ENCODE measurements at regions not wholly inside any gene's neighbourhood (a gene's known extent, or its start where the extent isn't known, plus 50 kb on each side); places are given as distances from the start of the nearest gene placed in this dataset.

DNA sequence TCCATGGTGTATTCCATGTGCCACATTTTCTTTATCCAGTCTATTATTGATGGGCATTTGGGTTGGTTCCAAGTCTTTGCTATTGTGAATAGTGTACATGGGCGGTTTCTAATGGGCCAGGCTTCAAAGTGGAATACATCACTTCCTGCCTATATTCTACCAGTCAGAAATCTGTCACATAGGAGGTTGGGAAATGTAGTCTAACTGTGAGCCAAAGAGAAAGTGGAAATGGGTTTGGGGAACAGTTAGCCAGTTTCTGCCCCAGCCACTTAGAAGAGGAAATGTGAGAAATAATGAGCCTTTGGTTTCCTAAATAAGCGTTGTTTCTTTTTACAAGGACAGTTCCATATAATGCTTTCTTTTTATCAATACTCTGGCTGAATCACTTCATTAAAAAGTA, 85.1 kb upstream of the AP1S2 start:
- Histone ChIP-seq H3K18ac (ENCODE audit: insufficient read length, low read depth, low read length) (no peak overlapping the region), H2AFZ (ENCODE audit: low read length) (no peak overlapping the region), H2BK120ac (ENCODE audit: low read depth, low read length, poor library complexity, severe bottlenecking) (no peak overlapping the region), H3K79me1 (ENCODE audit: insufficient read depth, low read depth, low read length, poor library complexity, severe bottlenecking) (no peaks in the 10 kb centered on the region), H3K79me2 (ENCODE audit: insufficient read depth, low read length) (no peaks in the 10 kb centered on the region), H3K14ac (ENCODE audit: insufficient read depth, low read length) (no peak overlapping the region), H2BK15ac (ENCODE audit: low read depth, low read length) (no peak overlapping the region), H2BK12ac (ENCODE audit: insufficient read length, low read depth, low read length) (no peak overlapping the region), H4K20me1 (ENCODE audit: control insufficient read depth, insufficient read depth, insufficient read length) (no peaks in the 10 kb centered on the region), H3T11ph (ENCODE audit: low read length) (no peak overlapping the region), H4K8ac (replicated peaks; ENCODE audit: insufficient read length, low read depth, low read length) (no peak overlapping the region), H3K23me2 (ENCODE audit: insufficient read length, low read depth, low read length, poor library complexity, severe bottlenecking) (no peaks in the 10 kb centered on the region), H3K56ac (ENCODE audit: insufficient read length, low read depth, low read length) (no peak overlapping the region), H3K4ac (ENCODE audit: low read depth, low read length) (no peak overlapping the region), H4K91ac (ENCODE audit: insufficient read length, low read depth, low read length) (no peak overlapping the region), H3K4me1 (ENCODE audit: insufficient read depth, low read length) (peaks cover 3% of the 10 kb centered on the region; the same call in 1 of the 2 replicates), H3K27ac (ENCODE audit: insufficient read length, low read depth, low read length) (no peak overlapping the region), H3K23ac (ENCODE audit: insufficient read length, low read depth, low read length) (no peak overlapping the region), H2BK5ac (ENCODE audit: insufficient read length, low read length) (no peak overlapping the region), H2BK20ac (ENCODE audit: low read depth, low read length, poor library complexity, severe bottlenecking) (no peak overlapping the region), H3K4me2 (ENCODE audit: insufficient read depth, insufficient read length, low read length) (no peak overlapping the region), H4K5ac (ENCODE audit: insufficient read length, low read depth, low read length) (no peak overlapping the region), H3K9ac (ENCODE audit: extremely low read depth, insufficient read length, low read length) (no peak overlapping the region), H3K9me3 (ENCODE audit: control insufficient read depth, low read depth, low read length) (no peaks in the 10 kb centered on the region), H2AK5ac (ENCODE audit: insufficient read length, low read length) (no peak overlapping the region), H3K27me3 (ENCODE audit: insufficient read depth, low read length) (no peaks in the 10 kb centered on the region)
- Mint-ChIP-seq H3K27ac (no peak overlapping the region), H3K27me3 (ENCODE audit: low read depth) (no peaks in the 10 kb centered on the region), H3K4me1 (peaks cover 8 to 19% of the 10 kb centered on the region in 2 experiments), H3K4me3 (no peak overlapping the region), H3K36me3 (ENCODE audit: insufficient read depth in 1 of 3, low read depth in 3 of 3) (peaks cover 3 to 8% (median 4%) of the 10 kb centered on the region in 3 experiments; a peak in 5 of 7 replicates), H3K9me3 (peaks cover 7% of the 10 kb centered on the region in 2 experiments; a peak in 3 of 5 replicates)
- TF ChIP-seq, protein P1, sequence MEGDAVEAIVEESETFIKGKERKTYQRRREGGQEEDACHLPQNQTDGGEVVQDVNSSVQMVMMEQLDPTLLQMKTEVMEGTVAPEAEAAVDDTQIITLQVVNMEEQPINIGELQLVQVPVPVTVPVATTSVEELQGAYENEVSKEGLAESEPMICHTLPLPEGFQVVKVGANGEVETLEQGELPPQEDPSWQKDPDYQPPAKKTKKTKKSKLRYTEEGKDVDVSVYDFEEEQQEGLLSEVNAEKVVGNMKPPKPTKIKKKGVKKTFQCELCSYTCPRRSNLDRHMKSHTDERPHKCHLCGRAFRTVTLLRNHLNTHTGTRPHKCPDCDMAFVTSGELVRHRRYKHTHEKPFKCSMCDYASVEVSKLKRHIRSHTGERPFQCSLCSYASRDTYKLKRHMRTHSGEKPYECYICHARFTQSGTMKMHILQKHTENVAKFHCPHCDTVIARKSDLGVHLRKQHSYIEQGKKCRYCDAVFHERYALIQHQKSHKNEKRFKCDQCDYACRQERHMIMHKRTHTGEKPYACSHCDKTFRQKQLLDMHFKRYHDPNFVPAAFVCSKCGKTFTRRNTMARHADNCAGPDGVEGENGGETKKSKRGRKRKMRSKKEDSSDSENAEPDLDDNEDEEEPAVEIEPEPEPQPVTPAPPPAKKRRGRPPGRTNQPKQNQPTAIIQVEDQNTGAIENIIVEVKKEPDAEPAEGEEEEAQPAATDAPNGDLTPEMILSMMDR (conservative IDR thresholded peaks at IDR 0.05): no peak
- DNase-seq: no peak
- WGBS (ENCODE audit: extremely low coverage, insufficient read length, low lambda C conversion rate): no CpG with 5 or more reads among the region's 2 CpGs
